ENCODE measurements at regions not wholly inside any gene's neighbourhood (a gene's known extent, or its start where the extent isn't known, plus 50 kb on each side); places are given as distances from the start of the nearest gene placed in this dataset.

GRCh38 chr1:195243492-195243891 is 1364.7 kb downstream of the KCNT2 start:
- TF ChIP-seq, protein P1, sequence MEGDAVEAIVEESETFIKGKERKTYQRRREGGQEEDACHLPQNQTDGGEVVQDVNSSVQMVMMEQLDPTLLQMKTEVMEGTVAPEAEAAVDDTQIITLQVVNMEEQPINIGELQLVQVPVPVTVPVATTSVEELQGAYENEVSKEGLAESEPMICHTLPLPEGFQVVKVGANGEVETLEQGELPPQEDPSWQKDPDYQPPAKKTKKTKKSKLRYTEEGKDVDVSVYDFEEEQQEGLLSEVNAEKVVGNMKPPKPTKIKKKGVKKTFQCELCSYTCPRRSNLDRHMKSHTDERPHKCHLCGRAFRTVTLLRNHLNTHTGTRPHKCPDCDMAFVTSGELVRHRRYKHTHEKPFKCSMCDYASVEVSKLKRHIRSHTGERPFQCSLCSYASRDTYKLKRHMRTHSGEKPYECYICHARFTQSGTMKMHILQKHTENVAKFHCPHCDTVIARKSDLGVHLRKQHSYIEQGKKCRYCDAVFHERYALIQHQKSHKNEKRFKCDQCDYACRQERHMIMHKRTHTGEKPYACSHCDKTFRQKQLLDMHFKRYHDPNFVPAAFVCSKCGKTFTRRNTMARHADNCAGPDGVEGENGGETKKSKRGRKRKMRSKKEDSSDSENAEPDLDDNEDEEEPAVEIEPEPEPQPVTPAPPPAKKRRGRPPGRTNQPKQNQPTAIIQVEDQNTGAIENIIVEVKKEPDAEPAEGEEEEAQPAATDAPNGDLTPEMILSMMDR (IDR thresholded peaks at IDR 0.05) = no peak
- TF ChIP-seq ZFX (IDR thresholded peaks at IDR 0.05; ENCODE audit: borderline replicate concordance) = no peak

GRCh38 chr1:195241066-195241465 is 1367.2 kb downstream of the KCNT2 start:
- no peak overlapping the region for H3K27ac ChIP-seq
- no peak for TF ChIP-seq ZFX (IDR thresholded peaks at IDR 0.05; ENCODE audit: borderline replicate concordance)
- TF ChIP-seq, protein P1 (IDR thresholded peaks at IDR 0.05) = no peak

More at GRCh38 chr1:195243492-195243891, 1364.7 kb downstream of the KCNT2 start:
- no peak overlapping the region for H3K27ac ChIP-seq

DNA sequence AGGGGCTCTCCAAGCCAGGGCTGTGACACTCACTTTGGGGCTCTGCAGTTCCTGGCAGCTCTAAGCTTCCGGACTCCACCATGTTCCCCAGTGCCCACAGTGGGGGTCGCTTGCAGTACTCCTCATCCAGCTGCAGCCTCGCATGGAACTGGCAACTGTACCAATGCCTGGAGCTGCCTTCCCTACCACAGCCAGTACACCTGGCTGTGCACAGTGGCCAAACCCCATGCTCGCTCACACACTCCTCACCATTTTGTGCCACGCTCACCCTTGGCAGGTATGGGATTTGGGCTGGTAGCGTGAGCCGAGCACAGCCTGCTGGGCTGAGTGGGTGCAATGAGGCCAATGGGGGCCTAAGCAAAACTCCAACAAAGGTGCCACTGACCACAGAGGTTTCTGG is 1369.9 kb downstream of the KCNT2 start:
- H3K27ac ChIP-seq = no peak overlapping the region
- TF ChIP-seq, protein P1 (IDR thresholded peaks at IDR 0.05) = no peak
- TF ChIP-seq ZFX (IDR thresholded peaks at IDR 0.05; ENCODE audit: borderline replicate concordance) = no peak

DNA sequence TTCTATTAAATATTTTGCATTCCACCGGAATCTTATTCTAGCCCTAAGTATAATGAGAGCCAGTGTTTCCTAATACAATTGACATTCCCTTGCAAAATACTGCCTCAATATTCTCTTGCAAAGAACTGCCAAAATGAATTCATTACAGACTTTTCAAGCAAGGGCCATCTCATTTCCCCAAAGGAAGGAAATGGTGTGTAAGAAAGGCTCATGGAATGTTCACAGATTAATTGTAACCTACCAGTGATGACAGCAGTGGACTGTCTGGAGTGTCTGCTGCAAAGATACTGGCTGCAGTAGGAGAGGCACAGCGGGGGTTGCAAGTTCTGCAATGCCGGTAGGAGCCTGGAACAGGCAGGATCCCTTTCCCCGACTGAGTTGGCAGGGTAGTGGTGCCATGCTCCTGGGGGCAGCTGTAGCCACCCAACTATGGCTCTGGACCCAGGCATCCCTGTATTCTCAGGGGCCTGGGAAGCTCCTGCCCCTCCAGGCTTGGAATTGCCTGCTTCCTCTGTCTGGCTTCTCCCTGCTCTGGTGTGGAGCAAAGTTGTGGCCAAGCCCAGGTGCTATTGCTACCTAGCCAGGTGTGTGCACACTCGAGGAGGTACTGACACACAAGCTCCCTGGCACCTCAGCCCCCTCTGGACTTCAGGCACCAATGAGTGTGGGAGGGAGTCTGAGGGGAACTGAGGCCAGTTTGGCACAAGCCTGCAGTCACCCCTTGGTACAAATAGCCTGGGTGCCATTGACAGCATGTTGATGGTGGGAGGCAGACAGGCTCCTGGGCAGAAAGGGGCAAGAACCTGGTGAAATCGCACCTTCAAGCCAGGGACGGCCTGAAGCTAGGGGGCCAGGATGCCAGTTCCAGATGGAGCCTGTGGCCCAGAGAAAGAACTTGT is 1371.0 kb downstream of the KCNT2 start:
- no peak overlapping the region for H3K27ac ChIP-seq
- TF ChIP-seq ZFX (IDR thresholded peaks at IDR 0.05; ENCODE audit: borderline replicate concordance) = no peak
- TF ChIP-seq, protein P1 (IDR thresholded peaks at IDR 0.05) = no peak

- TF ChIP-seq, protein P1 (IDR thresholded peaks at IDR 0.05) = no peak
- no peak for TF ChIP-seq ZFX (IDR thresholded peaks at IDR 0.05; ENCODE audit: borderline replicate concordance)
- H3K27ac ChIP-seq = no peak overlapping the region
Observed at GRCh38 chr1:195218428-195219212, 1389.6 kb downstream of the KCNT2 start.

DNA sequence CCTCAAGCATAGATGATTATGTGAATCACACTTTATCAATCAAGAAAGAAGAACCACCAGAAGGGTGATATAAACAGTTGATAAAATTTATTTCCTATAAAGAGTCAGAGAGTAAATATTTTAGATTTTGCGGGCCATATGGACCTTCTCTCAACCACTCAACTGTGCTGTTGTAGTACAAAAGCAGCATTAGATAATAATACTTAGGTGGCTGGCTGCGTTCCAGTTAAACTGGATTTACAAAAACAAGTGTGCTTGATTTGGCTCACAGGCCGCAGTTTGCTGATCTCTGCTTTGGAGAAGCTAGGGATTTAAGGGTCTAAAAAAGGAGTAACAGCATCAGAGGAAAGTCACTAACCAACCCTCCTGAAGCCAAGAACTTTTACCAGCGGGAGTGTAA is 1406.0 kb downstream of the KCNT2 start:
- no peak overlapping the region for H3K27ac ChIP-seq
- no peak for TF ChIP-seq ZFX (IDR thresholded peaks at IDR 0.05; ENCODE audit: borderline replicate concordance)
- TF ChIP-seq, protein P1 (IDR thresholded peaks at IDR 0.05) = no peak

Data from 22Rv1 (cell line).